HG03025 (cell line): ENCODE measurements at regions not wholly inside any gene's neighbourhood (a gene's known extent, or its start where the extent isn't known, plus 50 kb on each side); places are given as distances from the start of the nearest gene placed in this dataset.

Experiments used
- ATAC-seq: cut with Tn5 transposase; IDR thresholded peaks from one replicate; pipeline ENCODE4 v1.9.1; 2021; ENCODE audit warnings: mild to moderate bottlenecking, moderate library complexity; ENCODE audit not compliant: unreplicated experiment, low FRiP score

DNA sequence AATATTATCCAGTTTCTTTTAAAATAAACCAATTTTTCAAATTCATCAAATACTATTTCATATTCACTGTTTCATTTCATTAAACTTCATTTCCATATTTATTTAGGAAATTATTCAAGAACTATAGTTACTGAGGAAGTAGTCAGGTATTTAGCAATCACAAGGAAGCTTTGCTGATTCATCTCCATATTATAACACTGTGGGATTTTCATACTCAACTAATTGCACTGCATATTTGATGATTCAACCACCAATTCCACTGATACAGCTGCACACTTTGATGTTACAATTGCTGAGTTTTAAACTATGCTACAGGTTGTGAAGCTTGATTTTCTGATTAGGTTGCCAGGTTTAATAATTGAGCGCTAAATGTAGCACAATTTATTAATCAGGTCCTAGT, 556.8 kb upstream of the SLITRK1 start:
- no peak for ATAC-seq

DNA sequence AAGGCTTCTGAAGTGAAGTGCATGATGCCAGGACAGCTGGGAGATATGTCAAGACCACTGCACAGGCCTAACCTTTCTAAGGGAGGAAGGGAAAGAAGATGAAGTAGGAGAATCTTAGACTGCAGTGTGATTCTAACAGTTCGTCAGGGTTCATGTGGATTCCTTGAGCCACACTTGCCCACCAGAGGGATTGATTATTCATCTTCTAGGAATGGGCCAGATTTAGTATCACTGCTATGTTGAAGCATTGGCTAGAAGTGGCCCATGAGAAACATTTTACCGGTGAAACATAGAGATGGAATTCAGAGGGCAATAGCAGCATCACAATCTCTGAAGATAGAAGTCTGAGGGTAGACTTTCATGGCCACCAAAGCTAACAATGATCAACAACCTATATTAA, 550.8 kb upstream of the SLITRK1 start:
- no peak for ATAC-seq

DNA sequence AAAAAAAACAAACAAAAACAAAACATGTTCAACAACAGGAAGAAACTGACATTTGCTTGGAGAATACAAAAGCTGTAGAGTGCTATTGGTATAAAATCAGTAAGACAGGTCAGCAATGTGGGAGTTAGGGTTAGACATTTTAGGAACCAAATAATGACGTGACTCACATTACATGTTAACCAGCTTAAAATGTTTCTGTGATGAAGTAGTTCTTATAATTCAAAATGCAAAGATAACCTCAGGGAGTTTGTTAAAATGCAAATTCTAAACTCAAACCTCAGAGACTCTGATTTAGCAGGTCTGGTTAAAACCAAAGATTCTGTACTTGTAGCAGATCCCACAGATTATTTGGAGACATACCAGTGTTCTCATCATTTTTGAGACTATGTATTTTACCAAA, 549.4 kb upstream of the SLITRK1 start:
- ATAC-seq, result no peak

DNA sequence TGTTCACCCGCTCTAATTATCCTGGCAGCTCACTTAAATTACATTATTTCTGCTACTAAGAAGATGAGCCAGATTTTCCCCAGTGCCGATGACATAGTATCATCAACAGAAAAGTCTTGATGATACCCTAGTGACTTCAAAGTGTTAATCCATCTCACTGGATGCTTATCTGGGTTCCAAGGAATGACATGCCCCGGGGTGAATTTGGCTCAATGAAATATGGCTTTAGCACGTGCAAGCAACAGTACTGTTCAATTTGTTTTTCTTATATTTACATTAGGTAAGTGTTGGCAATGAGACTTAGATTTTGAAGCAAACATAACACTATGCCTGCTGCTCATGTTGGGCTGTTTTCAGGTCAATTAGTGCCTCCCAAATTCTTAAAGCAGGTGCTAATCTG, 548.2 kb upstream of the SLITRK1 start:
- ATAC-seq, result no peak

DNA sequence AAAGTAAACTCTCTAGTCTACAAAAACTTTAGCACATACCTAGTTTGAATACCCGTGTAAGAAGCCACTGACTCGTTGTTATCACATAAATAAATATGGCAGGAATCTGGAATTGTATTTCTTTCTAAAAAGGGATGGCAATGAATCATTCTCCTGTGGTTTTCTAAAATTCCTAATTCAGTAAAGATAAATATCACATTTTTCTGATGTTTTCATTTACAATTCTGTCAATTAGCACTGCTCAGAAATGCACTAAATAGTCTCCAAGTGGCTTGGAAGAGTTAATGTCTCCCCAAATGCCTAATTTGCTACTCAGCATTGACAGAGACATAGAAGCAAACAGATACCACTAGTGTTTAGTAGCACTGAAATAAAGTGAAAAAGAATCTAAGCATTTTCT, 547.7 kb upstream of the SLITRK1 start:
- no peak for ATAC-seq

DNA sequence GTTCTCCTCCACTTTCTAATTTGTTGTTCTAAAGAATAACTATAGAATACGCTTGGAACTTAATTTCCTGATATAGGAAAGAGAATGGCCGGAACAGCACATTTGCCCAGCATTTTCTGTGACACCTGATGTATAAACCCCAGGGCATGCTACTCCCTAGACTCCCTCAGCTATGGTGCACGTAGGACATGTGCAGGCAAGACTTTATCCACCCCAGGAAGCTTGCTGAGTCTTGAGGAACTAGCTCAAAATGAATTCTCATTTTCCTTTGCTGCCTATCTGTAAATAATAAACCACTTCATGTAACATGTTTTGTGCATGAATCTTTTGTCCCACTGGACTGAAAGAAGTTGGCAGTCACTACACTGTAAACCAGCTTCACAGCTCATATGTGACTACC, 535.8 kb upstream of the SLITRK1 start:
- ATAC-seq, result no peak

DNA sequence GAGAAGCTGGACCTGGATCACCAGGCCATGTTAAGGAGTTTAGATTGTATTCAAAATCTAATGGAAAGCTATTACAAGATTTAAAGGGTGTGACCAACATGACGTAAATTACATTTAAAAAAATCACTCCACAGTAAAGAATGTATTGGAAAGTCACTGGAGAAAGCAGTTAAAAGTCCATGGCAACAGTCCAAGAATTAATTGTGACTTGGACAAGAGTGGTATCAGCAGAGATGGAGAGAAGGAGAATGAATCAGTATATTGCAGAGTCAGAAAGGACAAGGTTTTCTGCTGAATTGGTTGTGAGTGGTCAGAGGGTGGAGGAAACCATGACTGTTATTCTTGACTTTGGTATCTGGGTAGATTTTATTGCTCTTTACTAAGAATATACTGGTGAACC, 535.1 kb upstream of the SLITRK1 start:
- ATAC-seq, result no peak

DNA sequence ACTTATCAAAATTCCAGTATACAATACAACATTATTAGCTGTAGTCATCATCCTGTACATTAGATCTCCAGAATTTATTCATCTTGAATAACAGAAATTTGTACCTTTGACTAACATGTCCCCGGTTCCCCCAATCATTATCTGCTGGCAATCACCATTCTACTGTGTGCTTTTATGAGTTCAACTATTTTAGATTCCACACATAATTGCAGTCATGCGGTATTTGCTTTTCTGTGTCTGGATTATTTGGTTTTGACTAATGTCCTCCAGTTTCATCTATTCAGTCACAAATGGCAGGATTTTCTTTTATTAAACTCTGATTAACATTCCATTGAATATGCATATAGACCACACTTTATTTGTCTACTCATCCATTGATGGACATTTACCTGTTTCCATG, 530.7 kb upstream of the SLITRK1 start:
- ATAC-seq, result no peak

DNA sequence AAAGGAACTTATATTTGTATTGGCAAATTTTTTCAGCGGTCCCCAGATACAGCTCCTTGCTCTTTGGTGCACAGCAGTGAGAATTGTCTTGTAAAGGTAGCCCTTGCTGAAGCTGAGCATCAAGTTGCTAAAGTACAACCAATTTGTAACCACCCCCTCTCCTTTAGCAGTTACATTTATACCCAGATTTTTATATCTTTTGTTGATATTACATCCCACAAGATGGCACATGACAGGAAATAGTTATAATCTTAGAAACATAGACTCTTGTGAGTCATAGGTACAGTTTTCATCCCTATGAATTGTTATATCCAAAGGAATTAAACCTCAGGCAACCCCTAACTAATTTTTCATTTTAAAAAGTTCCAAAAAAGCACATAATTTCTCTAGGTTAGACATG, 523.0 kb upstream of the SLITRK1 start:
- no peak for ATAC-seq

DNA sequence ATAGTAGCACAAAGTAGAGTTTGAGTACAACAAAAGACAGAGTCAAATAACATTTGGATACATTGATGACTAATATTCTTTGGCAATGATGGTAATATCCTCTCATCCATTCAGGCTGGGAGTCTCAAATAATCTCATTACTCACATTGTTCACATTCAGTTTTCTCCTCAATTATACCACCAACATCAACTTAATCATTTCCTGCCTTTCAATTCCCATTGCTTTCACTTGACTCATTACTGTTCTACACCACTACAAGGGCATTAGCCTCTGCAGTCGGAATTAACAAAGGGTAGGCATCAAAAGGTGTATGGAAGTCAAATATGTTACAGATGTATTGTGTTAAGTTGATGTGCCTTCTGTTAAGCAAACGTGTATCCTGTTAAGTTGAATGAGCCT, 518.4 kb upstream of the SLITRK1 start:
- ATAC-seq, result no peak

DNA sequence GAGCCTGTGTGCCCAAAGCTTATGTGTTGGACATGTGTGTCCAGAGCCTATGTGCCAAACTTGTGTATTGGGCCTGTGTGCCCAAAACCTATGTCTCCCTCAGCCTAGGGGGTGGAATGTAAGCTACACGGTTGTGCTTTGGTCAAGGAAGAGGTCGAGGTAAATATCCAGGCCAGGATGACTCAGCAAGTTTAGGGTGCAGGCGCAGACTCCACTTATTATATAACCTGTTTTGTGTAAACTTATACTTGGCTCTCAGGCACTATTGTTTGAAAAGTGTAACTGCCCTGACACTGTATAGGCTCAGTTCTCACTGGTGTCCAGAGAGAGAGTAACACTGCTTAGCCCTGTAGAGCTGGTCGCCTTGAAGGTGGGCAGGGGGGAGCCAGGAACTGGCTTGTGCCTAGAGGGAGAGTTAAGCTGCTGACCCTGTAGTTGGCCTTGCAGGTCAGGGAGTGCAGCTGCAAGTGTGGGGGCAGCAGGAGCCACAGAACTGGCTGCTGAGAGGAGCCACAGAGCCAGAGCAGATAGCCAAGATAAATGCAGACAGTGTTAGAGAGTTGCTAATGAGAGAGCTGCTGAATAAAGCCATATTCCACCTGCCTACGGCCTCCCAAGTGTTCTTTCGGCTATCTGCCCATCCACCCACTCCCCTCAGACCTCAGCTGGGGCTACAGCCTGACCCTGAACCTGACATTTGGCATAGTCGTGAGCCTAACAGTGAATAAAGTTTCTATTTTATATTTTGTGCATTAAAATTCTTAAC, 517.2 kb upstream of the SLITRK1 start:
- no peak for ATAC-seq

DNA sequence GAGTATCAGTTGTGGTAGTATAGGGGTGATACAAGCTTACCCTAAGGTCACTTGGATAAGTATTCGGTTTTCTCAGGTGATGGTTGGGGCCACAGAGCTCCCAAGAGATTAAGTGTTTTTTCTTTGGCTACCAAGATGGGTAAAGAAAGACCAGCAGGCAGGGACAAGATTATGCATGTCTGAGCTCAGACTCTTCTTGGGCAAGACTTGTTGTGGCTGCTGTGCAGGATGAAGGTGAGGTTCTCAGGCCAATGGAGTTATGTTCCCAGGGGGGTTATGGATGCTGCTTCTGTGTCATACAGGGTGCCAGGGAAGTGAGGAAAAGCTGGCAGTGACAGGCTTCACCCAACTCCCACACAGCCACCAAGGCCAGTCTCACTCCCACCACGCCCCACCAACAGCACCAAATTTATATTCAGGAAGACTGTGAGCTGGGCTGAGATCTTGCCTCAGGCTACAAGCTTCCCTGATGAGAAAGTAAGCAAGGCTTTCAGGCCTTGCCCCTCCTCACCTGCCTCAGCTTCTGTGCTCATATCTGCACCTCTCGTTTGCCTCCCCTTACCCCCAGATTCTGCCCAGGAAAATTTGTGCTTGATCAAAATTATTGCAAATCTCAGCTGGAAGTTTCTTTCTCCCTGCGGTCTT, 511.8 kb upstream of the SLITRK1 start:
- ATAC-seq, result no peak

DNA sequence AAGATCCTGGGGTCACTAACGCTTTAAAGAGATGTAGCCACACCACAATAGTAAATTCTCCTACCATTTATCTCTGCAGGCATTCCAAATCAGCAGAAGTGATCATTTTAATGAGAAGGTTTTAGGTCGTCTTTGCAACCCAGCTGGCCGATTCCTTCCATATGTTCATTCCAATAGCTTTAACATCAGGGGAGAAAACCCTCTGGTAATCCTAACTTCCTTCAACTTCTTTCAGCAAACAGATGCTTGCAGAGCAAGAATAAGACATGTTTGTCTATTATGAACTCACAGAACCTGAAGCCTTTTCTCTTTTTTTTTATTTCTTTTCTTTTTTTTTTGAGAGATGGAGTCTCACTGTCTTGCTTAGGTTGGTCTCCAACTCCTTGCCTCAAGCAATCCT, 498.6 kb upstream of the SLITRK1 start:
- ATAC-seq, result no peak

DNA sequence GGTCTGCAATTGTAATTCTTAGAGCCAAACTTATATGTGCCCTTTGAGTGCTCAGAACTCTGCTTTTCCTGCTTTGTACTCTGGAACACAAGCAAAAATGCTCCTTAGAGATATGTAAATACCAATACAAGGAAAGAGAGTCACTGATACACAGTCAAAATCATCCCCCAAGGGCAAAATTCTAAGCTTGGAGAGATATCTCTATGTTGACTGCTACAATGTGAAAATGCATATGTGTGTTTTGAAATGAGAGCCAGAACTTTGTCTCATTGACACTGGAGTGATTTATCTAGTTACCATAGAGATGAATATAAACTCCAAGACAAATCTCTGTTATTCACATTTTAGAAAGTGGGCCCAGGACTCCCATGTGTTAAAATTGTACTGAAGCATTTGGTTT, 494.8 kb upstream of the SLITRK1 start:
- no peak for ATAC-seq

DNA sequence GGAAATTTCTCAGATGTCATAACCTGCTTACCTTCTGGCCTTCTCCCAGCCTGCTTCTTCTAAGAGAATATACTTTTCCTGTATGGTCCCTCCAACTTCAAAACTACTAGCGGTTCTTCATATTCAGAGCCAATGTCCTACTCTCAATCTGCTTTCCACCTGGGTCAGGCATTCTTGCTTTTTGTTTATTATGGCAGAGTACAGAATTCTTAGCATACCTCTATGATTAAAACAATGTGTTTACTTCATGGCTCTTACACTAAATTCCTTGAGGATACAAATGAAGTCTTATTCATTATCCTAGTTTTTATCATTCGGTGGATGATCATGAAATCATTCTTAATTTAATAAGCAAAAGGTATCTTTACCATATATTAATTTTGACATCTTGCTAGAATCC, 484.2 kb upstream of the SLITRK1 start:
- no peak for ATAC-seq

DNA sequence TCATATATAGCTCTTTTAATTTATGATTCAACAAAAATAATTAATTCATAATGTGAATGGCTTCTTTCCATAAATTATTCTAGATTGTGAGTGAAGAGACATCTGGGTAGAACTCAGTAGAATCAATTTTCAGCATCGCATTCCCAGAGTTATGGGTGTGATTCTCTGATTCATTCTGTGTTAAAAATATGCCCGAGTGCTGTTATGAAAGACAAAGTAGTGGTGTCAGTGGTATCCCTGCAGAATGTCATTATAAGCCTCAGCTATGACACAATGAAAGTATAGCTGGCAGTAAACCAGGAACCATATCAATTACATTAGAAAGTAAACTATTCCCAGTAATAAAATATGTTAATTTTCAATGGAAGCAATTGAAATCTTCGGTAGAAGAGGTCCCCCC, 480.5 kb upstream of the SLITRK1 start:
- ATAC-seq, result no peak

DNA sequence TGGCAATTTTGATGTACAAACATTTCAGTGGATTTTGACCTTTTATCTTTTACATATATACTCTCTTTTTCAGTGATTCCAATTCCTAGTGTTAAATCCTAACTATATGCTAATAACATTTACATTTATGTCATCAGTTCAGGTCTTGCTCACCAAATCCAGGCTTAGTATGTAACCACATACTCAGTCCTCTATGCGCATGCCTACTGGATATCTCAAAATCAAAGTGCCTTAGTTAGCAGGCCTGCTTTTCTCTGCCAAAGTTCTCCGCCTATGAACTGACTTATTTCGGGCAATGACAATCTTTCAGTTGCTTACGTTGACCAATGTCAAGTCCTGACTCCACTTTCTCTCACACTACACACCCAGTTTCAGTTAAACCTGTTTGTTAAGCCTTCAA, 478.5 kb upstream of the SLITRK1 start:
- ATAC-seq, result no peak

DNA sequence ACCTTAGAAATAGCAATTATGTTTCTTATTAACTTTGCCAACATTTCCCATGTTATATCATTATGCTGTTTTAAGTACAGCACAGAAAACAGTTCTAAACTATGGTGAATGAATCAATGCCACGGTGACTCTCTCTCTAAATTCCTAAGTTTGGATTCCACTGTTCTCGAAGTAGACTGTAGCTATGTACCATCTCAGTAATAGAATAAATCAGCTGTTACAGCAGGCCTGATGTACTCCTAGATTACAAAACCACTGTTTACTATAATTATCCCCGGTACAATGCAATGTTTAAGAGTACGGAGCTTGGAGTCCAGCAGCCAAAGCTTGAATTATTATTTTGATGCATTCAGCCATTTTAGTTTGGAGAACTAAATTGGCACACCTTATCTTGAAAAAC, 476.3 kb upstream of the SLITRK1 start:
- ATAC-seq, result no peak

DNA sequence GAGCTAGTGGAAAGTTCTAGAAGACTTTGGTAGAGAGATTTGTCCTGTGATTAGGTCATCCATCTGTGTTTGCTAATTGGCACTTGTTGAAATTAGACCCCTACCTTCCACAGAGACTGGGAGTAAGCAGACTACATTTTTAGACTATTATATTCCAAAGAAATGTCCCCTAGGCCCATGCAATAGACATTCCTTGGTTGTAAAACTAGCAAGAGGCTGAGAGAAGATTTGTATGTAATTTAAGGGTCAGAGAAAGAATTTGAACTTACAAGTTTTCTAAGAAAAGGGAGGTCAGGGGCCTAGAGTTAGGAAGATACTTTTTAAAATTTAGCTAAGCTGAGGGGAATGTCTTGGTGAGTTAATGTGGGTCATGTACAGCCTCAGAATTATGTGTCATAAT, 470.7 kb upstream of the SLITRK1 start:
- ATAC-seq, result no peak

DNA sequence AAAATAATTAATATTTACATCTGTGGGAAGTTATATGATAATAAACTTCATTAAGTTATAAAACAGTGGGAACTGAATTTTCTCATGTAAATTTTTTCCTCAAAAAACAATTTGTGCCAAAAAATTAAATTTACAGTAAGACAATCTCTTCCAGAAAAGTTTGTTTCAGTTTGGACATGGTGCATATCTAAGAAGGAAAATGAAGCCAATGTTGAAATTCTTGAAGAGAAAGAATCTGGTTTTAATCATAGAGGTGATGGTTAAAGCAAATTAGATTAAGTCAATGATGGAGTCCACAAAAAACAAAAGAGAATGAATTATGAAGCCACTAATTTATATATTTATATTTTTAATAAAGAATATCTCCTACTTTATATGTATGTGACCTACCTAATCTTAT, 457.2 kb upstream of the SLITRK1 start:
- no peak for ATAC-seq

DNA sequence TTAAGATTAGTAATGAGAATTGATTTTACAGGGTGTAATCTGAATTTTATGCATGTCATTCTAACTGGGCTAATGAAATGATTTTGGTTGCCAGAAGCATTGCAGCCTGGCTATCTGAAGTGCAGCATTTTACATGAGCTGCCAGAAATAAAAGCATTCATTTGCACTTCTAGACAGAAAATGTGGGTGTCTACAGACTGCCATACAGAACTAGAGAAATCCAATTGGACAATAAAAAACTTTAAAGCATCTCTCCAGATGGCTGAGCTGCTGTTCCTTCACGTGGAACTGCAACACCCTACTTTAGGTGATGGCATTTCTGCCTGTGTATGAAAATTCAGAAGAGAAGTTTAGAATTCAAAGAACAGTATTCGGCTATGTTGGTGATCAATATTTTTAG, 450.1 kb upstream of the SLITRK1 start:
- no peak for ATAC-seq

DNA sequence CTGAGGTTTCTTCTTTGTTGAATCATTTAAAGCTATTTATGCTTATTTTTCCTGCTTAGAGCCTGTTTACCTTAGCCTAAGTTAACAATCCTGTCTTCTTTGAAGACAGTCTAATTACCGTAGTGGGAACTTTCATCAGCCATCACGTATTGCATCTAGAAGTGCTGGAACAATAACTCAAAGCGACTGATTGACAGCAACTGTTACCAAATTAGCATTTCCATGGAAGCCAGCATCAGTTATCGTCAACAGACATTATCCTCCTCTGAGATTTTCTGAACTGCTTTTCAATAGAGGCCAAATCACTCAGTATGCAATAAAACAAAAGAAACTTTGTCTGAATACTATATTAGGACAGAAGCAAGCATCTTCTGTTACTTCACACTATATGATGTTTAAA, 433.3 kb upstream of the SLITRK1 start:
- no peak for ATAC-seq

DNA sequence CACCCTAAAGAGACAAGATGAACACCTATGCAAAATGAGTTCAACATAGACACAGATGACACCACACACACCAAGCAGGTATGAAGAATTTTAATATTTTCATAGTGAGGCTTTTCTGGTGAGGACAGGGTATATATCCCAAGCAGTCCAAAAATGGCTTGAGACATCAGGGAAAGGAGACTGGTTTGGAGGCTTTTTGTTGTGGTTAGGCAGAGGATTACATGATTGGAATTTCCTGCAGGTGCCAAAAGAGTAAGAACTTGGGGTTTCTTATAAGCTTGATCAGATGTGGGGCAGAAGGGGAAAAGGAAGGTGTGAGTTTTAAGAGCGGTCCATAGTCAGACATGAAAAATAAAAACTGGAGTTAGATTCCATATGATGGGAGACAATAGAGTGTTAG, 420.8 kb upstream of the SLITRK1 start:
- ATAC-seq, result no peak
